Fibroblast of the aortic adventitia (primary cell): ENCODE measurements at regions not wholly inside any gene's neighbourhood (a gene's known extent, or its start where the extent isn't known, plus 50 kb on each side); places are given as distances from the start of the nearest gene placed in this dataset.

Source experiments
- DNase-seq: peaks from one replicate; pipeline ENCODE4 v3.0.0-alpha.2; 2010; ENCODE audit warnings: low read depth
- H3K4me3 ChIP-seq: 2 replicates; pipeline ENCODE4 v1.5.1; 2011; ENCODE audit warnings: low read depth, mild to moderate bottlenecking, control low read depth, low read length, moderate library complexity
- TF ChIP-seq, protein P1 (sequence below): IDR thresholded peaks from 2 replicates; pipeline ENCODE4 v1.5.1; 2011; ENCODE audit warnings: mild to moderate bottlenecking, low read length, control low read depth, inconsistent platforms; ENCODE audit not compliant: insufficient read depth

DNA sequence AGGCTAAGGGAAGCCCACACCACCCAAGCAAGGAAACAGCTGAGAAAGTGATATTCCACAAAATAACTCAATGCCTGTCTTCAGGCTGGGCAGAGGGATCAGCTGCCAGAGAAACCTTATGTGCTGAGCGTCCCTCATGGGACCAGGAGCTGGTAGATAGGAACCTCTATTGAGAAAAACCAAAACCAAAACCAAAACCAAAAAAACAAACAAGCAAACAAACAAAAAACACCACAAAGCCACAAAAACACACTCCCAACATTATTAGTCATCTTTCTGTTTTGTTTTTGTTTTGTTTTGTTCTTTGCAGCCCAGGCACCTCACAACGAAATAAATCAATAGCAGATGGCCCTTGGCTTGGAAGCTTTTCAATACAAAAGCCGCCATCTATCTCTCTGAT is 760.8 kb upstream of the CELF2 start:
- no peak overlapping the region for H3K4me3 ChIP-seq
- DNase-seq, result no peak
- TF ChIP-seq, protein P1, sequence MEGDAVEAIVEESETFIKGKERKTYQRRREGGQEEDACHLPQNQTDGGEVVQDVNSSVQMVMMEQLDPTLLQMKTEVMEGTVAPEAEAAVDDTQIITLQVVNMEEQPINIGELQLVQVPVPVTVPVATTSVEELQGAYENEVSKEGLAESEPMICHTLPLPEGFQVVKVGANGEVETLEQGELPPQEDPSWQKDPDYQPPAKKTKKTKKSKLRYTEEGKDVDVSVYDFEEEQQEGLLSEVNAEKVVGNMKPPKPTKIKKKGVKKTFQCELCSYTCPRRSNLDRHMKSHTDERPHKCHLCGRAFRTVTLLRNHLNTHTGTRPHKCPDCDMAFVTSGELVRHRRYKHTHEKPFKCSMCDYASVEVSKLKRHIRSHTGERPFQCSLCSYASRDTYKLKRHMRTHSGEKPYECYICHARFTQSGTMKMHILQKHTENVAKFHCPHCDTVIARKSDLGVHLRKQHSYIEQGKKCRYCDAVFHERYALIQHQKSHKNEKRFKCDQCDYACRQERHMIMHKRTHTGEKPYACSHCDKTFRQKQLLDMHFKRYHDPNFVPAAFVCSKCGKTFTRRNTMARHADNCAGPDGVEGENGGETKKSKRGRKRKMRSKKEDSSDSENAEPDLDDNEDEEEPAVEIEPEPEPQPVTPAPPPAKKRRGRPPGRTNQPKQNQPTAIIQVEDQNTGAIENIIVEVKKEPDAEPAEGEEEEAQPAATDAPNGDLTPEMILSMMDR, result no peak

DNA sequence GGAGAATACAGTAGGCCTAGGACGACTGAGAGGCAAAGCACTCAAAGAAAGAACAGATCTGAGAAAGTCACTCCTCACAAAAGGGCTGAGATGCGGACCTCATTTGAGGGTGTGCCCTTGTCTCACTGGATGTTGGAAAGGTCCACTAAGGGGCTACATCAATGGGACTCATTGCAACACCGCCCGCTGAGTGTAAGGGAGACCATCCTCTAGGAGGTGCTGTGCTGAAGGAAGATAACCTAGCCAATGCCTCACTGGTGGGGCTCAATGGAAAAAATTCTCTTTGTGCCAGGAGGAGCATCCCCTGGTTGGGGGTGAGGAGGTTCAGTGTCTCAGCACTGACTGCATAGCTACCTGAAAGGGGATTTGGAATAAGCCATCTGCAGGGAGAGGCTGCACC is 758.7 kb upstream of the CELF2 start:
- H3K4me3 ChIP-seq, result no peak overlapping the region
- TF ChIP-seq, protein P1, result no peak
- no peak for DNase-seq

DNA sequence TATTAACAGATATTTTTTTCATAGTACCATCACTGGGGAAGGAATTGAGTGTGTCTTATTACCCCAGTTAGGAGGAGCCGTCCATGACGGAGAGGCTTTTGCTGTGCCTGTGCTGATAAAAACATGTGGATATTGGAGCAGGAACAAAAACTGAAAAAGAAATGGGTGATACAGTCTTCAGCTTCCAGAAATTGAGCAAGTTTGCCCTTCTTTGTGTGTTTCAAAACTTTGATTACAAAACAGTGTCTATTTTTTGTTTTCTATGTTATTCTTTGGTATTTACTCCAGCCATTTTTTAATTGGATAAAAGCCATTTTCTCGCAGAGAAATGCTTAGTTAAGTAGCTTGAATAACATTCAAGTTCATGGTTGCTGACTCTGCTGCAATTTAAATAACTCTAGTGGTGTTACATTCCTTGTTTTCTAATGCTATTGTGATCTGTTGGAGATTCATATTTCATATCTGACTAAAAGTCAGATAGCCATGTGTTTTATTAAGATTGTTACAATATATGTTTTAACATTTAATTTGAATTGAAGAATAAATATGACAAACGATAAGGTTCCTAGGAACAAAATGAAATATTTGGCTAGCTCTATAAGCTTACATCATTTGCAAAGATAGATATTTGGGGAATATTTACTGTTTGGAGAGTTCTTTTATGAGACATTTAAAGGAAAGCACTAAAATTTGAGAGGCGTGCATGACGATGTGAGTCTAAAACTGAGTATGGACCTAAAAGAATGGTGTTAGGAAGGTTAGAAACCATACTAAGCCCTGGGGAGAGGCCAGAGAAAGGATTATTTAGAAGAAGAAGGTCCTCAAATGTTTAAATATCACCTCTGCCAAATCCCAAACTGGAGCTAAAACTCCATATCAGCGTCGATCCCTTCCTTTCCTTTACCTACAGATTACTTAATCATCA is 747.3 kb upstream of the CELF2 start:
- TF ChIP-seq, protein P1, result no peak
- no peak overlapping the region for H3K4me3 ChIP-seq
- no peak for DNase-seq

DNA sequence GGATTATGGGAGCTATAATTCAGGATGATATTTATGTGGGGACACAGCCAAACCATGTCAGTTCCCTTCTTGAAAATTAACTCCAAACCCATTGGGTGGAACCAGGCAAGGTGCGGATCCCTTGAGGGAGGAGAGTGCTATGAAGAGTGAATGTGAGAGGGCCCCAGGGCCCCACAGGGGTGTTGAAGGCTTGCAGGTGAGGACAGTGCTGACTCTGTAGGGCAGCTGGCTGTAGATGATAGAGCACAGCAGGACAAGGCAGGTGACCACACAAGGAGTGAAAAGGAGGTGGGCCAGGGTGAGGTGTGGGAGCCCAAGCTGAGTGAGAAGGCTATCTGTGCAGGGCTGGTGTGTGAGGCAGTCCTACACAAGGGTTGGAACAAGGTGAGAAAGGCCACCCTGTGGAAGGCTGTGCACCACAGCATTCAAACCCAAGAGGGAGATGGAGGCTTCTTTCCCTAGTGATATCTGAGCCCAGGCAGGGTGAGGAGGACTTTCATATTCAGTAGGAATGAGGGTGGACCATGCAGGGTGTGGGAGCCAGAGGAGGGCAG is 746.0 kb upstream of the CELF2 start:
- TF ChIP-seq, protein P1, result no peak
- H3K4me3 ChIP-seq, result no peak overlapping the region
- no peak for DNase-seq

DNA sequence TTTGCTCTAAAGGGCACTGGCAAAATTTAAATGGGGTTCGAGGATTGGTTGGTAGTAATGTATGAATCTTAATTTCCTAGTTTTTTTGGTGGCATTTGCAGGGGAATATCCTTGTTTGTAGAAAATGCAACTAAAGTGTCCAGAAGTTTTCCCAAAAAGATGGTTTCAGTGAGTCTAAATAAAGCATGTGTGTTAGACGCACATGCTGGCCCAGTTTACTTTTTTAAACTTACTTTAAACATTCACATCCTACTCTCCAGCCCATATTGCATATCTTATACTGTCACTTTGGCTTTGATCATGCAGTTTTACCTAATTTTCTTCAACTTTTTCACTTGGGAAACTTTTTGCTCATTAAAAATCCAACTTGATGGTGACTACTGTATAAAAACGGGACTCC is 744.0 kb upstream of the CELF2 start:
- TF ChIP-seq, protein P1, result no peak
- no peak overlapping the region for H3K4me3 ChIP-seq
- DNase-seq, result no peak

DNA sequence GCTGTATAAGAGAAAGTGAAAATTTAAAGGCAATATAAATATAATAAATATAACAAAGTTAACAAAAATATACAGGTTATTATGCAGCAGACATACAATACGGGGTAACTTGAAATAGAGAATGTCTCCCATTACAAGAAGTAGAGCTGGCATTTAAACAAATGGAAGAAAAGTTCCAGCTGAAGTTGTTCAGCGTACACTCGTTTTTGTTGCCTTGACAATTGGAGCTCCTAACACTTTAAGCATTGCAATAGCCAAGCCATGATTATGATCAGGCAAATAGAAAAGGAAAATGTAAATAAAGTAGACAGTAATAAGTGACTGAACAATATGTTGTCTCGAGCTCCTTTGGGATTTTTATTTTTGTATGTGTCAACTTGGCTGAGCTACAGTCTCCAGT is 737.8 kb upstream of the CELF2 start:
- TF ChIP-seq, protein P1, result no peak
- H3K4me3 ChIP-seq, result no peak overlapping the region
- no peak for DNase-seq
